ENCODE measurements at regions not wholly inside any gene's neighbourhood (a gene's known extent, or its start where the extent isn't known, plus 50 kb on each side); places are given as distances from the start of the nearest gene placed in this dataset.

DNA sequence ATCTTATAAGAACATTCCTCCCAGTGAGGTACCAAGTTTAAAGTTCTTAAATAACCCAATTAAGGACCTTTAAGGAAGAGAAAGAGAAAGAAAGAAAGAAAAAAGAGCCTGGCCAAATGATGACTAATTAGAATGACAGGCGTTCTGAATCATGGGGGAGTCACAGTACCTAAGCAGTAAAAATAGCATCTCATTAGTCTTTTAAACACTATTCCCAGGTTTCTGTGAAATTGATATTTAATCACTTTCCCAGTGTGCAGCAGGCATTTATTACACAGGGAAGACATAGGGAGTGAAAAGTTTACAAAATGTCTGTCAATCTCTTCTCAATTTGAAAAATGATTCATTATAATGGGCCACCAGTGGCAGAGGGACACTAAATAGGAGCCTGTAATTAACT is 251.4 kb upstream of the MANEA start:
- no peak for TF ChIP-seq EZH2 (IDR thresholded peaks at IDR 0.05; ENCODE audit: insufficient read depth, low read length)
- TF ChIP-seq, protein P1, sequence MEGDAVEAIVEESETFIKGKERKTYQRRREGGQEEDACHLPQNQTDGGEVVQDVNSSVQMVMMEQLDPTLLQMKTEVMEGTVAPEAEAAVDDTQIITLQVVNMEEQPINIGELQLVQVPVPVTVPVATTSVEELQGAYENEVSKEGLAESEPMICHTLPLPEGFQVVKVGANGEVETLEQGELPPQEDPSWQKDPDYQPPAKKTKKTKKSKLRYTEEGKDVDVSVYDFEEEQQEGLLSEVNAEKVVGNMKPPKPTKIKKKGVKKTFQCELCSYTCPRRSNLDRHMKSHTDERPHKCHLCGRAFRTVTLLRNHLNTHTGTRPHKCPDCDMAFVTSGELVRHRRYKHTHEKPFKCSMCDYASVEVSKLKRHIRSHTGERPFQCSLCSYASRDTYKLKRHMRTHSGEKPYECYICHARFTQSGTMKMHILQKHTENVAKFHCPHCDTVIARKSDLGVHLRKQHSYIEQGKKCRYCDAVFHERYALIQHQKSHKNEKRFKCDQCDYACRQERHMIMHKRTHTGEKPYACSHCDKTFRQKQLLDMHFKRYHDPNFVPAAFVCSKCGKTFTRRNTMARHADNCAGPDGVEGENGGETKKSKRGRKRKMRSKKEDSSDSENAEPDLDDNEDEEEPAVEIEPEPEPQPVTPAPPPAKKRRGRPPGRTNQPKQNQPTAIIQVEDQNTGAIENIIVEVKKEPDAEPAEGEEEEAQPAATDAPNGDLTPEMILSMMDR (IDR thresholded peaks at IDR 0.05; ENCODE audit: insufficient read depth, low read depth, low read length): no peak

Data from astrocyte (in vitro differentiated cells and primary cell).